ENCODE measurements at regions not wholly inside any gene's neighbourhood (a gene's known extent, or its start where the extent isn't known, plus 50 kb on each side); places are given as distances from the start of the nearest gene placed in this dataset.

DNA sequence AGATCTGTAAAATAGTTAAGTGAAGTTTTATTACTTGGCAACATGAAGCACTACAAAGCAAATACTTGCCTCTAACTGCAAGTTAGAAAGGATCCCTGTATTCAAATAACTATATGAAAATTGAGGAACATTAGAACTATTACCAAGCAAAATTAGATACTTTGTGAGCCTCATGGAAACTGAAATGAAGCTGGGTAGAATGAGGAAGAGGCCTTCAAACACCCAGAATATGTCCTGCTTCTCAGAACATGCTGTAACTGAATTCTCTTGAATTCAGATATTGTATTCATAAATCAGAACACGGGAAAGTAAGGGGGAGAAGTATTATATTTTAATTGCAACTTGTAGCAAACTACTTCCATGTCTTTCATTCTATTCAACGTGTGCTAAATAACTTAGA is 947.9 kb downstream of the PCDH17 start:
- FAIRE-seq: no peak

DNA sequence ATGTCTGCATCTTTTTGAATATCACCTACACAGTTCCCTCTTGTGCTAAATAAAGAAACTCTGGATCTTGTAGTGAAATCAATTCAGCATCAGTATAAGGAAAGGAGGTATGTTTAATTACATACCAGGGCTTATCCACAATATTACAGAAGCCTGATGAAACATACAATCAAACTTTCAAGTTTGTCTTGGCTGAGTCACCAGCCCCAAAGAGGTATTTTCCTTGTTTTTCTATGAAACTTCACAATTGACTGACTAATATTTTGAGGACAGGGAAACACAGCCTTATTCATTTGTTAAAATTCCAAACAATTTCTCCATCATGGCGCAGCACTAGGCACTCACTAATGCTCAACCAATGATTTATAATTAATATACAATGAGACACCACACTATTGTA is 952.4 kb downstream of the PCDH17 start:
- no peak for DNase-seq (ENCODE audit: extremely low spot score, insufficient read length, low read depth)
- FAIRE-seq: no peak

More for the DNA sequence above, 947.9 kb downstream of the PCDH17 start:
- DNase-seq (ENCODE audit: extremely low spot score, insufficient read length, low read depth): no peak

DNA sequence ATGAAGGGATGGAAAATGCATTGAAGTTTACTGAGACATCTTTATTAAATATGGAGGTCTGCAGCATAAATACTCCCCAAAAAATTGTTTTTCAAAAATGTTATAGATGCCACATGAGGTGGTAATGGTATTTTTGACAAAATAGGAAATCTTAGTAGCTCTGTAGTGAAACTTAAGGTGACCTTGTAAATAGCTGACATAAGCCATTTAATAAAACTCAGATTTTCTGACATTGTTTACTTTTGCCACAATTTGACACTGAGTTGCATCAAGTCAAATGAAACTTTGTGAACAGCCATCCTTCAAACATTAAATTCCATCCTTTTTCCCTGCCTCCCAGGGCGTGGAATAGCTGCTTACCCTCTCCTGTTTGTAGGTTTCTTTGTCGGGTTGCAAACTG is 953.1 kb downstream of the PCDH17 start:
- DNase-seq (ENCODE audit: extremely low spot score, insufficient read length, low read depth) (no peak), FAIRE-seq (no peak)

DNA sequence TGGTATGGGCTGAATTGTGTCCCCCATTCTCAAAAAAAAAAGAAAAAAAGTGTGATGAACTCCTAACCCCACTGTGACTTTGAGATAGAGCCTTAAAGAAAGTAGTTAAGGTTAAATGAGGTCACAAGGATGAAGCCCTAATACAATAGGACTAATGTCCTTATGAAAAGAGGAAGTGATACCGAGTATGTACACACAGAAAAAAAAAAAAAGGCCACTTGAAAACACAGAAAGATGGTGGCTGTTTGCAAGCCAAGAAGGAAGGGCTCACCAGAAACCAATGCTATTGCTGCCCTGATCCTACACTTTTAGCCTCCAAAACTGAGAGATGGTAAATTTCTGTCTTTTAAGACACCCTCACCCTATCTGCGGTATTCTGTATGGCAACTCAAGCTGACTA is 955.6 kb downstream of the PCDH17 start:
- FAIRE-seq: no peak
- DNase-seq (ENCODE audit: extremely low spot score, insufficient read length, low read depth): no peak

DNA sequence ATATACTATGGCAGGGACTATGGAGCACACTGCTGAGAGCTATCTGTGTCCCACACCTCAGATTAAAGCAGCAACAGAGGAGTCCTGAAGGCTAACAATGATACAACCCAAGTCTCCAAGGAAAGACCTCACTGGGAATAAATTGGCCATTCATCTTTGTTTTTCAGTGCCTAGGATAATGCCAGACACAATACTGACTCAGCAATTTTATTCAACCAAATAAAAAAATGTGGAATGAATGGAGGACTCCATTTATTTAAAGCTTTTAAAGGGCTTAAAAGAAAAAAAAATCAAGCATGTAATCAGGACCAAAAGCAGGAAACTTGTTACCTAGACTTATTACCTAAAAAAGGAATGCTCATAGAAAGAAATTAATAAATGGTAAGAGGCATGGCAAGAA is 960.5 kb downstream of the PCDH17 start:
- FAIRE-seq: no peak

DNA sequence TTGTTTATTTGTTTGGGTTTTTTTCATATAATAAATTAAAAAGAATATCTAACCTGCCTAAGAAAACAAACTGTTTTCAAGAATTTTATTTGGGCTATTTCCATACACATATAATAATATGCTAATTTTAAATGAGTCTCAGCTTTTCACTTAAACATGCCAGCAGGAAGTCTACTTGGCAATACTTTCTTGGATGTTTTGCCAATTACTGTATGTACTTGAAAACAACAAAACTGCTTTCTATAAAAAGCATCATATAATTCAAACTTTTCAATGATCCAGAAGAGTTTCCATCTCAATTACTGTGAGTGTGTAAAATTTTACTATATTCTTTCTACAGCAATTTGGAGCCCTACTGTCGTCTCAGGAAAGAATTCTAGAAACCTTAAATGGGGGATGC is 961.2 kb downstream of the PCDH17 start:
- no peak for DNase-seq (ENCODE audit: extremely low spot score, insufficient read length, low read depth)
- FAIRE-seq: no peak

More for the DNA sequence above, 960.5 kb downstream of the PCDH17 start:
- DNase-seq (ENCODE audit: extremely low spot score, insufficient read length, low read depth): no peak

DNA sequence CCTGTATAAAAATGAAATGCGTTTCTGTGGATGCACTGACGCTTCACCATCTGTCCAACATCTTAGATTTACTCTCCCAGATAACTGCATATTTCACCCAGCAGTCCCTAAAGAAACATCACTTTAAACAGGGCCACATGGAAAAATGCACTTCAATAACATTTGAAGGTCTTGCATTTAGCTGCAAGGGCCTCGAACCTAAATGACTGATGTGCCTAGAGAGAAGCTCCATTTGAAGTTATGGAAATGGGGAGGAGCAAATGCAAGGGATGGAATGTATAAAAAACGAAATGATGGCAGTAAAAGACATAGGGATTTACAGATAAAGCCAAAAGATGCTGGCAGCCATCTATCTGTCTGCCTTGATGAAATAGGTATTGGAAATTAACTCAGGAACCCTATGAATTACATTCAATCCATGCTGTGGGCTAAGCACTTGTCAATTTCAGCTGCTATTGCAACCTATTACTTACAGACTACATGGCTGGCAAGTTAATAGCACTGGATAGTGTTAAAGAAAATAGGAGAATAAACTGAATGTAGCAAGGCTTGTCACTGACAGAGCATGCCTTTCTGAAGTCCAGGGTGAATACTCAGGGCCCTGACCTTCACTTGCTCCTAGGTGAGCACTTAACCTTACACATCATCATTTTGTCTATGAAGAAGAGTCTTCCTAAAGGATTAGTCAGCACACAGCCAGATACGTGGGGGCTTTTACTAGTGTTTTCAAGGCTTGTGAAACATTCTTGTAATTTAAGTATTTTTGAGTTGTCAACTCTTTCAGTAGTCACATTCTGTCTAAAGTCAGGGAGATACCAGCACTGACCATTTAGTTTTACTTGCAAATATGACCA is 963.4 kb downstream of the PCDH17 start:
- DNase-seq (ENCODE audit: extremely low spot score, insufficient read length, low read depth) (no peak), FAIRE-seq (no peak)

DNA sequence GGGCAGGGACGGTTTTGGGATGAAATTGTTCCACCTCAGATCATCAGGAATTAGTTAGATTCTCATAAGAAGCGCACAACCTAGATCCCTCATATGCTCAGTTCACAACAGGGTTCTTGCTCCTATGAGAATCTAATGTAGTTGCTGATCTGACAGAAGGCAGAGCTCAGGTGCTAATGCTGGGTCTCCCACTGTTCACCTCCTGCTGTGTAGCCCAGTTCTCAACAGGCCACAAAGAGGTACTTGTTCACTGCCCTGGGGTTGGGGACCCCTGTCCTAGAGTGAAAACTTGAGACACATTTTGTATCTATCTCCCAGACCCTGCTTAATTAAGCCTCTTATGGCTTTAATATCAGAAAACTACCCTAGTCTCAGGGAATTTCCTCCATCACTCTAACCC is 966.0 kb downstream of the PCDH17 start:
- DNase-seq (ENCODE audit: extremely low spot score, insufficient read length, low read depth) (no peak), FAIRE-seq (no peak)

DNA sequence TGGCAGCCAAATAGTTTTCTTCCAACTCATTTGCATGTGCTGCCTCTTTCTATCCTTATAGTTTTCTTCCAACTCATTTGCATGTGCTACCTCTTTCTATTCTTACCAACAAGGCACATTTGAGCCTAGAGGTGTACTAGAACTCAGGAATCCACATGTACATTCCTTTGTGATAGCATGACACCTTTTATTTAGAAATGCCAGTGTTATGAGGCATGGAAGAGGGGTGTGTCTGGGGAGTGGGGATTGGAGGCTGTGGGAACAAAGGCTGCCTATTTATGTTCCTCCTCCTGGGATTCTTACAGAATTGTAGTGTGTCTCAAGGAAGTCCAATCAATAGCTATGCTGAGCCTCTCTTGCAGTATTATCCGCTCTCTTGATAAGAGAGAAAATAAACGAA is 966.7 kb downstream of the PCDH17 start:
- no peak for FAIRE-seq

DNA sequence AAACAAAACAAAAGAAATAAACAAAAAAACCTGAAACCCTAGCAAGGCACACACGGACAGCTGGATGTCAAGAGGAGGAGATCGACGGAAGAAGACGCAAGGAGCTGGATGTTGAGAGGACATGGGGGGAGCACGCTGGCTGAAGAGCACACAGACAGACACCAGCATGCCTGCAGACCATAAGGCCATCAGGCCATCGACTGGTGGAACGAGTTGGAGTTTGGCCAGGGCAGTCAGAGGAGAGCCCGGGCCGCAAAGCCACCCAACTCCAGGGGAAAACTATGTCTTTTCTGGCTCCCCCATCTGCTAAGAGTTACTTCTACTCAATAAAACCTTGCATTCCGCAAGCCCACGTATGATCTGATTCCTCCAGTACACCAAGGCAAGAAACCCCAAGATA is 979.6 kb downstream of the PCDH17 start:
- no peak for FAIRE-seq
- DNase-seq (ENCODE audit: extremely low spot score, insufficient read length, low read depth): no peak

More for the DNA sequence above, 966.7 kb downstream of the PCDH17 start:
- DNase-seq (ENCODE audit: extremely low spot score, insufficient read length, low read depth): no peak

DNA sequence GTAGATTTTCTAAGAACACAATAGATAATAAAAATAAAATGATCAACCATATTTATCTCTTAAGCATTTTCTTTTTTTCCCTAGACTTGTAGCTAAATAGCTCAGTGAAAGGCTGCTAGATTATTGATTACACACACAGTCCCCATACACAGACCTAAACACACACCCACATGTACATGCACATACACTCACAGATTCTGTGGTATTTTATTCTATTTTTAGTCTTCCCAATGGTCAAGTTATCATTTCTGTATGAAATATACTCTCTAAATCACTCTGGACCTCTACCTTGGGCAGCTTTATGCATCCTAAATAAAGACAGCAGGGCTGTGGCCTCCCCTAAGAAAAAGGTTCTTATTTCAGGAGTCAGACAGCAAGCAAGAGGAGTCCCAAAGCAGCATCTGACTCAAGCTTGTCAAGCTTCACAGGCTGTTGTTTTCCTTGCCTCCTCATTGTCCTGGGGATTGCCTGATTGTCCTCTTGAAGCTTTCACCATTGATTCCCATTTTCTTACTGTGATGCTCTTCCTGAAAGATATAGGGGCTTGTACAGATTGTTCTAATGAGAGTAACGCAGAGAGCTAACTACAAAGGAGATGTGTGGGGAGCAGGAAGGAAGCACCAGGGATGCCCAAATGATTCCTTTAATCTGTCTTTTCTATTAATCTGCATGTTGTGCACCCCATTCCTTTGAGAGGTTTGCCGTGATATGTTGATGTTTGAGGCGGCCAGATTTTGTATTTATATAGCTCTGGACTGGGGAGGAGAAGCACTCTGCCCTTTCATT is 986.5 kb downstream of the PCDH17 start:
- DNase-seq (ENCODE audit: extremely low spot score, insufficient read length, low read depth) (no peak), FAIRE-seq (no peak)

DNA sequence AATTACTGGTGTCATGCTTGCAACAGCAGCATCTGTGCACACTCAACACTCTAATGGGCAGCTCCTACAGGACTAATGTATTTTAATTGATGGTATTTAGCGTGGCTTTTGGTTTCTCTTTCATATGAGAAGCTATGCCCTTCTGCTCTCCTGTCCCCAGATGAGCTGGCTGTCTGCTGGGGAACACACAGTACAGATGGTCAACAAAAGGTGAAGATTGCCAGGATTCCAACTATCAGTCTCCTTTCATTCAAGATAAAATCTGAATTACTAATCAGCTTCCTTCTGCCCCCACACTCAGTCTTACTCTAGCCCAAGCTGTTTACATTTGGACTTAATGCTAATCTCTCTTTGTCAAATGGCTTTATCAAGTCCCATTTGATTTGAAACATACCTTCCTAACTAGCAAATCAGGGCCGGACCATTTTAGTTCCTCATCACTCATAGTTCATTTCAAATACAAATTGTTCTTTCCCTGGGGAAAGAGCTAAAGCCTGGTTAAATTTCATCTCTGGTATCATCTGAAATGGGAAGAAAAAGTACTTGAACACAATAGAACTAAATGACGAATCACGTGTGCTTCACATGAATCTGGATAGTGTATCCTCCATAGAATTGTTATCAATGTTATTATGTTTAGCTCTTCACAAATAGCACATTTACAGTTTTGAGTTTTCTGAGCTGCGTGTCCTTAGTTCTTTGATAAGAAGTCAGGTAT is 988.0 kb downstream of the PCDH17 start:
- no peak for DNase-seq (ENCODE audit: extremely low spot score, insufficient read length, low read depth)
- FAIRE-seq: no peak

DNA sequence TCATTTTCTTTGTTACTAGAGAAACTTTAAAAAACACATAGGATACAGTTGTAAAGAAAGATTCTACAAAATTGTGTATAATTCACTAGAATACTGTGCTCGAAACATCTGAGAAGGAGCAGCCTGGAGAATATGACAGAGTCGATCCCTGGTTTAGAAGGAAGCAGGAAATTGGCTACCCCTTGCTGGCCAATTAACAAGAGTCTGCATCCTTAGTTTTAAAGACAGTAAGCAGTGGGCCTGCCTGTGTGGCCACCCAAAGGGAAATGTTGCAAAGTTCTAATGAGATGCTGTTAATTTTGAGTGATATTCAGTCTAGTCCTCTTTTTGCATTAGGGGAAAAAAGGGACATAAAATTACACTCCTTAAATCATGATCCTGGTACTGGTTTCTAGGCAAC is 988.6 kb downstream of the PCDH17 start:
- DNase-seq (ENCODE audit: extremely low spot score, insufficient read length, low read depth) (no peak), FAIRE-seq (no peak)

DNA sequence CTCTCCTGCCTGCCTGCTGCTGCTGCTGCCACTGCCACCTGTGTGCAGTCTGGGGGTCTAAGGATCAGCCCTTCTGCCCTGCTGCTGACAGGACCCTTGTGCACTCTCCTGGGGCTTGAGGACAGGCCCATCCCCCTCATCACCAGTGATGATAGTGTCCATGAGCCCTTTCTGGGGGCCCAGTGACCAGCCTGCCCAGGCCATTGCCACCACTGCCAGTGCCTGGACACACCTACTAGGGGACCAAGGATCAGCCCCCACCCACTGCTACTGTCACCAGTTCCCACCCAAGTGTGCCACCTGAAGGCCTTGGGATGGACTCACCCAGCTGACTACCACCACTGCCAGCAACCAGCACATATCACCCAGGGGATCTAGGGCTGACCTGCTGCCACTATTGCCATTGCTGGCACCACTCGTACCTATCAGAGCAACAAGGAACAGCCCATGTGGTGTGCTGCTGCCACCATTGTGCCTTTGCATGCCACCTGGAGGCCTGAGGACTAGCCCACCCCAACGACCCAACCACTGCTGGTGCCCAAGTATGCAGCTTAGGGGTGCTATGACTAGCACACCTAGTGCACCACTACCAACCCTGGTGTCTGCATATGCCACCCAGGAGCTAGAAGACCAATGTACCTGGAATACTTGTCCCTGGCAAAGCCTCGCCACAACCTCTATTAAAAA is 994.3 kb downstream of the PCDH17 start:
- DNase-seq (ENCODE audit: extremely low spot score, insufficient read length, low read depth) (no peak), FAIRE-seq (no peak)

DNA sequence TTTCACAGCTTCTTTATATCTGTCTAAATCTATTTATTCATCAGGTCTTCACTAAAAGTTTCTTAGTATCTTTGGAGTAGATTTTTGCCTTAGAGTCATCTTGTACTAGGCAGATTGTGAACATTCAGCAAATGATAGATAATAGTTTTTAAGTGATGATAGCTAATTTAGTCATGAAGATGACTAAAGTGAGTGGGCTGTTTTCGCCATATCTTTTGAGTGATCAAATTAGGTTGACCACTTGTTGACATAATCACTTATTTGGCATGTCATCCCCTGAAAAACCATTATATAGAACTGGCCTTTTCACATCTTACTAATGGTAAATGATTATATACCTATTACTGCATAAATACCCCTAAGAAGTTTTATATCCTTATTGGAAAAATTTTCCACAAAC is 999.2 kb downstream of the PCDH17 start:
- no peak for DNase-seq (ENCODE audit: extremely low spot score, insufficient read length, low read depth)
- FAIRE-seq: no peak

DNA sequence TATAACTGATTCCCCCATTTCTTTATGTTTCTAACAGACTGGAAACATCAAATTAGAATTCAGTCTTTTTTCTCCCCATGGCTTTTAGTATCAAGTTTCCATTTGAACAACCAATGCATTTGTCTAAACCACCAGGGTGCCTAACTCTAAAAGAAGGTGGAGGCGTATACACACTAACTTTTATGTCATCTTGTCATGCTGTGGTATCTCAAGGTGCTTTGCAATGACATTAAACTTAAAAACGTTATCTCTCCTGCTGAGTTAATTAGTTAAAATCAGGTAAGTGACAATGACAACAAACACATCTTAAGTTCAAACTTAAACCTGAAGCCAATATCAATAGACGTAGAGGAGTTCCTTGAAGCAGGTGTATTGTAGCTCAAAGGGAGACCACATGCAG is 1001.7 kb downstream of the PCDH17 start:
- DNase-seq (ENCODE audit: extremely low spot score, insufficient read length, low read depth) (no peak), FAIRE-seq (no peak)

DNA sequence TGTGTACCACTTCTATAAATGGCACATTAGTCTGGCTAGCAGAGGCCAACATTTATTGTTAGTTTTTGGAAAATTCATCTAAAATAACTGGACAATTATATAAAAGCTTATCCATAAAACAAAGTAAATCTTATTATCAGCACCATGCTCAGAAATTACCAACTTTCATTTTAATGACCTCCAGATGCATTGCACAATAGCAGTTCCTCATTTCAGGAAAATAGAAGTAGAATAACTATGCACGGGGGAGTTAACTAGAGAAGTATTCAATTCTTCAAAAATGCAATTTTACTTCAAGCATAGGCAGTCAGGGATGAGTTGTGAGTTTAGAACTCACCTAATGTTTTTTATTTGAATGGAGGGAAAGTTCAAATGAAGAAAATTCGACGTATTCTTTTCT is 1023.5 kb downstream of the PCDH17 start:
- FAIRE-seq (no peak), DNase-seq (ENCODE audit: extremely low spot score, insufficient read length, low read depth) (no peak)

DNA sequence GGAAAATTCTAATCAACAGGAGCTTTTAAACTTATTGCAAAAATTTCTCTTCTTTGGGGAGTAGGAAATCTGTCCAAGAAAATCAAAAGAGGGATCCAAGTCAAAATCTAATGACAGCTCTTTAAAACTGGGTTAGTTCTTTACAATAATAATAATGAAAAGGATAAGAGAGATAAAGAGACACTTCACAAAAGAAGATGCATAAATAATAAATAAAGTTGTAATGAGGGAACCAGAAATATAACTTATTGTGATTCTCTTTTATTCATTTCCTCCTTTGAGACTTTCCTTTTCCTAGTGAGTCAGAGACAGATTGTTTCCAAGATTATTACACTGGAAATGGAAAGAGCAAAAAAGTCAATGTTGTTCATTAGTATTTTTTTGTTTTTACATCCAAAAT is 1029.3 kb downstream of the PCDH17 start:
- no peak for FAIRE-seq

DNA sequence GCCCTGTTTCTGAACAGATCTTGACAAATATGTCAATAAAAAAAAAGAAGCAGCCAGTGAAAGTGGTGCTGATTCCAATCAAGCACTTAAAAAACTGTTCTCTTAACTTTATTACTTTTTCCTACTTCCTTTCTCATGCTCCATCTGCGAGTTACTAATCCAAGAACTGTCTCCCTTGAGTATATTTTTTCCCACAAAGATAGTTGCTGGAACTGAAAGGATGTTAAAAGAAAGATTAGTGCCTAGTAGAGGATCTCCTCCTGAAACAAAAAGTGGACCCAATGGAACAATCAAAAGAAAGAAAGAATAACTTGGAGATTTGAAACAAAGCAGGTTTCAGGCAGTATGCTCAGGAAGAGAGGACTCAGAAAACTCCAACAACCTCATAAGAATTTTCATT is 1034.8 kb downstream of the PCDH17 start:
- FAIRE-seq (no peak), DNase-seq (ENCODE audit: extremely low spot score, insufficient read length, low read depth) (no peak)

More for the DNA sequence above, 1029.3 kb downstream of the PCDH17 start:
- no peak for DNase-seq (ENCODE audit: extremely low spot score, insufficient read length, low read depth)

DNA sequence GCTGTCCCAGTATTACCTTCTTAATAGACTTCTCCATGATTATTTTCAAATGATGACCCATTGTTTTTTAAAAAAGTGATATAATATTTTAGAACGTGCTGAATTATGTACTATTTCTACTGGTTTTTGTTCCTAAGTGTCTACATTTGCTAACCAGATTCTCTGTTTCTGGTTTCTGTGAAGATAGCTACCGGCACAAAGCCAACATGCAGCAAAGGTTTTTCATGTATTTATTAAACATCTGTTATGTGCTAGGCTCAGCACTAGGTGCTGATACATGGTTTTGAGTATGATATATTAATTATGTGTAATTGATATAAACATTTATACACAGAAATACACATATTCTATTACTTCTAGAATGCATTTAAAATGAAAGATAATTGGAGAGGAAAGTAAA is 1035.6 kb downstream of the PCDH17 start:
- DNase-seq (ENCODE audit: extremely low spot score, insufficient read length, low read depth) (no peak), FAIRE-seq (no peak)

Data from GM18507 (cell line).